IPS-NIHi7 (cell line): ENCODE measurements at regions not wholly inside any gene's neighbourhood (a gene's known extent, or its start where the extent isn't known, plus 50 kb on each side); places are given as distances from the start of the nearest gene placed in this dataset.
"Not testable (repeated sequence)": the region's sequence is repeated elsewhere in the genome, so short reads cannot be mapped to it uniquely, and the experiment has no call there.

ENCODE experiments used
- DNase-seq: peaks from one replicate; pipeline ENCODE4 v3.0.0; 2012; ENCODE audit warnings: mixed read lengths; ENCODE audit errors: extremely low spot score

- no peak for DNase-seq
These were observed 119.0 kb downstream of the JRKL start for GRCh38 chr11:96508861-96509260.

- DNase-seq = no peak
These were observed 131.1 kb downstream of the JRKL start for GRCh38 chr11:96520939-96521338.

GRCh38 chr11:96523656-96524055, 133.8 kb downstream of the JRKL start:
- no peak for DNase-seq

GRCh38 chr11:96524475-96524874, 134.7 kb downstream of the JRKL start:
- no peak for DNase-seq

- DNase-seq = no peak
These were observed 140.7 kb downstream of the JRKL start for GRCh38 chr11:96530473-96530872.

GRCh38 chr11:96538104-96538503, 148.3 kb downstream of the JRKL start:
- no peak for DNase-seq

GRCh38 chr11:96538622-96539021, 148.8 kb downstream of the JRKL start:
- DNase-seq = no peak

GRCh38 chr11:96540875-96541274, 151.1 kb downstream of the JRKL start:
- DNase-seq = no peak

GRCh38 chr11:96543177-96543576, 153.4 kb downstream of the JRKL start:
- no peak for DNase-seq

GRCh38 chr11:96545192-96545591, 155.4 kb downstream of the JRKL start:
- DNase-seq = not testable (repeated sequence)

GRCh38 chr11:96551136-96551535, 161.3 kb downstream of the JRKL start:
- no peak for DNase-seq

GRCh38 chr11:96554236-96554820, 164.5 kb downstream of the JRKL start:
- DNase-seq = no peak

GRCh38 chr11:96555826-96556225, 166.0 kb downstream of the JRKL start:
- not testable (repeated sequence) for DNase-seq

- not testable (repeated sequence) for DNase-seq
These were observed 170.9 kb downstream of the JRKL start for GRCh38 chr11:96560727-96561126.

GRCh38 chr11:96567176-96567575, 177.4 kb downstream of the JRKL start:
- DNase-seq = no peak

GRCh38 chr11:96567667-96568066, 177.9 kb downstream of the JRKL start:
- DNase-seq = no peak

GRCh38 chr11:96576383-96576782, 186.6 kb downstream of the JRKL start:
- no peak for DNase-seq

GRCh38 chr11:96578379-96578778, 188.6 kb downstream of the JRKL start:
- DNase-seq = no peak

GRCh38 chr11:96579656-96580055, 189.8 kb downstream of the JRKL start:
- no peak for DNase-seq

- no peak for DNase-seq
These were observed 190.7 kb downstream of the JRKL start for GRCh38 chr11:96580476-96581040.

GRCh38 chr11:96585944-96586880, 196.4 kb downstream of the JRKL start:
- DNase-seq = not testable (repeated sequence)

GRCh38 chr11:96588793-96589192, 199.0 kb downstream of the JRKL start:
- not testable (repeated sequence) for DNase-seq

GRCh38 chr11:96595011-96595410, 205.2 kb downstream of the JRKL start:
- no peak for DNase-seq
